M059J (cell line): ENCODE measurements at regions not wholly inside any gene's neighbourhood (a gene's known extent, or its start where the extent isn't known, plus 50 kb on each side); places are given as distances from the start of the nearest gene placed in this dataset.

Source experiments
- DNase-seq: peaks from one replicate; pipeline ENCODE4 v3.0.0-alpha.2; 2012; ENCODE audit warnings: low read depth

DNA sequence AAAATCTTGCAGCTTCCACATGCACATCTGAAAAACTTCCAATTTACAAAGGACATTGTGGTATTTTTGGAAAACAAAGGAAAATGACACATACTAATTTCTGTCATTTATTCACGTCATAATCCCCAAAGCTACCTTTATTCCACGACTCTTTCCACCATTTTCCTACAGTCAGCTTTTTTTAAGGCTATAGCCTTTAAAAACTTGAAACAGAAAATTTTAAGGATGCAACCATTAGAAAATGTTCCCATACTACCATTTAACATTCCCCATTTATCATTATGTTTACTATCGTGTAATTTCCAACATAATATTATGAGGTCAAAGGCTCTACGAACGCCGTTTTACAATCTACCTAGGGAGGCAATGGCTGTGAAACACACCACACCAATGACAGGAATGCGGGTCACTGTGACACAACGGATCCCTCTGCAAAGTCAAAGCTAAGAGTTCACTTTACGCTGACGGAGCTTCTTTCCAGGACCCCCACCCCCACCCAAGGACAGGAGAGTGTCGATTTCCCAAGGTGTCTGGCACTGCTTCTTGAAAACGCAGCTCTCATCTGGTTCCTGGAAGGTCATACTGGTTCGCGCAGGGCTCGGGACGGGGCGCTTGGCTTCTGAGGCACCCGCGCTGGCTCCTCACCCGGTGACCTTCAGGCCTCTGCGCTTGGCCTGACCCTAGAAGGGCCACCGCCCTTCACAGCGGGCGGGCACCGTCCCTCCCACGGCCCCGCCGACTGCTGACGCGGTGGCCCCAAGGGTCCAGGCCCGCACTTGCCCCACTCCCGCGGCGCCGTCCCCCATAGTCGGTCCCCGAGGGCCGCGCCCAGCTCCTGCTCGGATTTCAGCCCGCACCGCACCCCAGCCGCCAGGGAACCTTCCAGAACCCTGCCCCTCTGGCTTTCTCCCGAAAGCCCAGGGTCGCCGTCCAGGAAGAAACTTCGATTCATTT lies 50.5 kb upstream of the ATF3 start:
- no peak for DNase-seq

DNA sequence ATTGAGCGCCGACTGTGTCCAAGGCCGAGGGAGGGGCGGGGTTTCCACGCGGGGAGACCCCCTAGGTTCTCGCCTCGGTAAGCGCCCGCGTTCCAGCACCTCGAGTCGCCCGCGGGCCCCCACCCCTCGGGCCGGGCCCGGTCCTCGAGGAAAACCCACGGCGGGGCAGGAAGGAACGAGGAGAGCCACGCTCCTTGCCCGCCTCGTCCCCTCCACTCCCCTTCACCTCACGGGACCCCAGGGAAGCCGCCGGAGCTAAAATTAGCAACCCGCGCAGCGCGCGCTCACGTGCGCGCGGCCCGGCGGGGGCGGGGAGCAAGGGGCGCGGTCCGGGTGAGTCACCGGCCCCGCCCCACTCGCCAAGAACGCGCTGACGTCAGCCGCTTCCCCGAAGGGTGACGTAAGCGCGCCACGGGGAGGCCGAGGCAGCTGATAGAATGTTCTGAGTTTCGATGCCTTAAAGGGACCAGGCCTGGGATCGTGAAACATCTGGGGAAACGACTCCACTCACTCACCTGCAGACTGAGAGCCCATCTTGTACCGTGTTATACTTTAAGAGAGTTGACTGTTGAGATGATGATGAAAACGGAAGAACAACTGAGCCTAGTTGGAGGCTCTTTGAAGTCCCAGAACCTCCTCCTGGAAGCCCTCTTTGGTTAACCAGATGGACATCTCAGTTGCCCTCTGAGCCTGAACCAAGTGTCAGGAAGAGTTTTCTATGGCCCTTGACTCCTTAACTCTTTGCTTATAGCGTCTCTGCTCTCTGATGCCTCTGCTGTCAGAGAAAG lies 49.7 kb upstream of the ATF3 start:
- DNase-seq, result peak; percentile 89
